GM06990 (cell line): ENCODE measurements at regions not wholly inside any gene's neighbourhood (a gene's known extent, or its start where the extent isn't known, plus 50 kb on each side); places are given as distances from the start of the nearest gene placed in this dataset.

Source experiments
- DNase-seq: peaks from one replicate; pipeline ENCODE4 v3.0.0-alpha.2; 2011; ENCODE audit not compliant: insufficient read length; ENCODE audit errors: extremely low read depth
- H3K27me3 ChIP-seq: replicated peaks from 2 replicates; pipeline ENCODE4 v1.6.0; 2011; ENCODE audit warnings: low read length; ENCODE audit not compliant: control insufficient read depth, insufficient read depth
- H3K36me3 ChIP-seq: 2 replicates; pipeline ENCODE4 v1.5.1; 2011; ENCODE audit warnings: low read length; ENCODE audit not compliant: control insufficient read depth, insufficient read depth
- H3K4me3 ChIP-seq: replicated peaks from 2 replicates; pipeline ENCODE4 v1.5.1; 2011; ENCODE audit warnings: low read depth, mild to moderate bottlenecking, control low read depth, low read length
- CTCF ChIP-seq: IDR thresholded peaks from 2 replicates; pipeline ENCODE4 v1.5.1; 2011; ENCODE audit warnings: low read length, control low read depth, mild to moderate bottlenecking, inconsistent platforms; ENCODE audit not compliant: insufficient read depth, poor library complexity, severe bottlenecking

DNA sequence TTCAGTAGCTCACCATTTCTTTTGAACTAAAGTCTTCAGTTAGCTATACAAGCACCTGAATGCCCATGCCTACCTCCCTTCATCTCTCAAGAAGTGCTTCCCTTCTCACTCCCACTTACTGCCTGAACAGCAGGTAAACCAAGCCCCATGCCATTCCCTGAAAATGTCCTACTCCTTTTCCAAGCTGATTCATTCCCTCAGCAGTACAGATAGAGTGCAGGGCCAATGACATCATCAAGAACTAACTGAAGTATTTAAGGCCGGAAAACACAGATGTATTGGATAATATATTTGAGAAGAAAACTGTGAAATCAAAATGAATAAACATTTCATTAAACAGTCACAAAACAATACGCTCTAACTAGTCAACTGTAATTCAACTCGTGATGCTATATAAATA, 478.8 kb upstream of the CDH11 start:
- no peaks in the 10 kb centered on the region for H3K27me3 ChIP-seq
- no peaks in the 10 kb centered on the region for H3K36me3 ChIP-seq
- no peak for TF ChIP-seq CTCF
- no peak overlapping the region for H3K4me3 ChIP-seq
- no peak for DNase-seq

DNA sequence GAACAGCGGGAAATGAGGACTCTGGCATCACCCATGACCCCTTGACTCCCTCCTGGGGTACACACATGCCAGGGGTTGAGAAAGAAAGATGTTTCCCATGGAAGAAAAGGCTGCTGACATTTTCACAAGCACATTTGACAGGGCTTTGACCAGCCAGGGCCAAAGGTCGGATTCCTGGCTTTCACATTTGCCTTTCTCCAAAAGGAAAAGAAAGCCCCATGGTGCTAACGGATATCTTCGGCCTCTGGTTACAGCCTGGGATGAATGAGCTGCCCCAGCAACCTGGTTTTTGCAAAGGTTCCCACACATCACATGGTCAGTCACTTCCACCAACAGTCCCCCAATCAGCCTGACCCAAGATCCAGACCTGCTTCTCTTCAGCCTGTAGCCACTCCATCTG, 478.2 kb upstream of the CDH11 start:
- no peak for DNase-seq
- TF ChIP-seq CTCF = no peak
- no peaks in the 10 kb centered on the region for H3K27me3 ChIP-seq
- H3K4me3 ChIP-seq = no peak overlapping the region
- no peaks in the 10 kb centered on the region for H3K36me3 ChIP-seq

GRCh38 chr16:65598621-65599020, 476.8 kb upstream of the CDH11 start:
- DNase-seq = no peak
- Histone ChIP-seq H3K27me3 (no peaks in the 10 kb centered on the region), H3K36me3 (no peaks in the 10 kb centered on the region), H3K4me3 (no peak overlapping the region)
- TF ChIP-seq CTCF = no peak

DNA sequence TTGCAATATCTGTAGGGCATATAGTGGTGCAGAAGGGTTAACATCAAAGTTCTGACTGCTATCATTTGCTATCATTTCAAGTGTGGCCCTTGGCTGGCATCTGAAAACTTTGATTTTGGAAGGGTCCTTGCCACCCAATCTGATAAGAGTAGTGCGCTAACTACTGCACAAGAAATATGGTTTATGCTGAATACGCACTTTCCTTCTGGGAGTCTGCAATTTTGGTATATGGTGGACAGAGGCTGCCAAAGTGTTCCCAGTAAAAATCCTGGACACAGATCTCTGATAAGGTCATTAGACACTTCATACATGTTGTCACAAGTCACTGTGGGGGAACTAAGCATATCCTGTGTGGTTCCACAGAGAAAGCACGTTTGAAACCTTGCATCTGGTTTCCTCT, 461.6 kb upstream of the CDH11 start:
- no peak for DNase-seq
- no peak overlapping the region for H3K4me3 ChIP-seq
- no peaks in the 10 kb centered on the region for H3K27me3 ChIP-seq
- no peaks in the 10 kb centered on the region for H3K36me3 ChIP-seq
- no peak for TF ChIP-seq CTCF

GRCh38 chr16:65579050-65579449, 457.2 kb upstream of the CDH11 start:
- Histone ChIP-seq H3K36me3 (no peaks in the 10 kb centered on the region), H3K27me3 (no peaks in the 10 kb centered on the region), H3K4me3 (no peak overlapping the region)
- no peak for DNase-seq
- TF ChIP-seq CTCF = no peak

GRCh38 chr16:65576631-65577030, 454.8 kb upstream of the CDH11 start:
- DNase-seq = no peak
- no peak for TF ChIP-seq CTCF
- H3K36me3 ChIP-seq = no peaks in the 10 kb centered on the region
- H3K27me3 ChIP-seq = no peaks in the 10 kb centered on the region
- no peak overlapping the region for H3K4me3 ChIP-seq
